HG02759 (cell line): ENCODE measurements at regions not wholly inside any gene's neighbourhood (a gene's known extent, or its start where the extent isn't known, plus 50 kb on each side); places are given as distances from the start of the nearest gene placed in this dataset.
"Not testable (repeated sequence)": the region's sequence is repeated elsewhere in the genome, so short reads cannot be mapped to it uniquely, and the experiment has no call there.

ENCODE experiments used
- ATAC-seq: cut with Tn5 transposase; IDR thresholded peaks from one replicate; pipeline ENCODE4 v1.9.1; 2021; ENCODE audit warnings: mild to moderate bottlenecking, moderate library complexity; ENCODE audit not compliant: unreplicated experiment

DNA sequence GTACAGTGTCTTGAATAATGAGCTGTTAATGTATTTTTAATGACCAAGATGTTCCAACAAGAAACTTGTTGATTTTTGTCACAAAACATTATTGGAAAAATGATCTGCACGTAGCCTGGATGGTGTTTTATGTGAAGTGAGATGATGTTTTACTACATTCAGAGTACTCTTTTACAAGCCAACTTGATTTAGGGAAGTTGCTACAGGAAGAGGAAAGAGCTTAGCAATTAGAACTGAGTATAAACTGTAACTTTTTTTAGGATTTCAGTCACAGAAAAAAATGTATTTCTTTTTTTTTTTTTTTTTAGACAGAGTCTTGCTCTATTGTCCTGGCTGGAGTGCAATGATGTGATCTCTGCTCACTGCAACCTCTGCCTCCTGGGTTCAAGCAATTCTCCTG is 113.6 kb upstream of the ADRA1B start:
- no peak for ATAC-seq

DNA sequence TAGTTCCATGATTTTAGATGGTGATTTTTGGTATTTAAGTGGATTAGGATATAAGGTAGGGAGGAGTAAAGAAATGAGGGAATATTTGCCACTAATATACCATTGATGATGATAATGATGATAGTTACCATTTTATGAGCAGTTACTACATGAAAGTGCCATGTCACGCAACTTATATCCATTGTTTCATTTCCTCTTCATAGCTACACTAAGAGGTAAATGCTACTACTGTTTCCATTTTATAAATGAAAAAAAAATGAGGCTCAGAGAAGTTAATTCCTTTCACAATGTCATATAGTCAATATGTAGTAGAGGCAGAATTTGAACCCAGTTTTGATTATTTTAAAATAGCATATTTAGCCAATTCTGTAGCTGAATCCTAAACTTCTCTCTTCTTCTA is 112.2 kb upstream of the ADRA1B start:
- no peak for ATAC-seq

GRCh38 chr5:159805021-159805420 is 111.3 kb upstream of the ADRA1B start:
- ATAC-seq, result no peak

GRCh38 chr5:159807135-159807534 is 109.1 kb upstream of the ADRA1B start:
- not testable (repeated sequence) for ATAC-seq

GRCh38 chr5:159807586-159807985 is 108.7 kb upstream of the ADRA1B start:
- ATAC-seq, result no peak

- no peak for ATAC-seq
Observed at GRCh38 chr5:159811712-159812111, 104.6 kb upstream of the ADRA1B start.

DNA sequence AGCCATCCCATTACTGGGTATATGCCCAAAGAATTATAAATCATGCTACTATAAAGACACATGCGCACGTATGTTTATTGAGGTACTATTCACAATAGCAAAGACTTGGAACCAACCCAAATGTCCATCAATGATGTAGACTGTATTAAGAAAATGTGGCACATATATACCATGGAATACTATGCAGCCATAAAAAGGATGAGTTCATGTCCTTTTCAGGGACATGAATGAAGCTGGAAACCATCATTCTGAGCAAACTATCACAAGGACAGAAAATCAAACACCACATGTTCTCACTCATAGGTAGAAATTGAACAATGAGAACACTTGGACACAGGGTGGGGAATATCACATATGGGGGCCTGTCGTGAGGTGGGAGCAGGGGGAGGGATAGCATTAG is 103.5 kb upstream of the ADRA1B start:
- ATAC-seq, result not testable (repeated sequence)

DNA sequence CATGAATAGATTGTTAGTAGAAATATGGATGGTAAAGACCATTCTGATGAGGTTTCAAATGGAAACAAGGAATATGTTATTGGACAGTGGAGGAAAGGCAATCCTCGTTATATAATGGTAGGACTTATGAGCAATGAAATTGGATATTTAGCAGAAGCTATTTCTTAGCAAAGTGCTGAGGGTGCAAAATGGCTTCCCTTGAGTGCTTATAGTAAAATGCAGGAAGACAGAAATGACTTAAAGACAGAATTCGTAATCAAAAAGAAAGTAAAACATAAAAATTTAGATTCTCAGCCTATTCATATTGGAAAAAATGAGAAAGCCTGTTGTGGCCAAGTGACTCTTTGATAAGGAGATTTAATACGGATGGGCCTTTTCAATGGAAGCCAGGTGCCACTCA is 102.1 kb upstream of the ADRA1B start:
- ATAC-seq, result no peak

- ATAC-seq, result no peak
Observed at GRCh38 chr5:159814805-159815585, 101.3 kb upstream of the ADRA1B start.

- no peak for ATAC-seq
Observed at GRCh38 chr5:159817262-159818029, 98.8 kb upstream of the ADRA1B start.

GRCh38 chr5:159819591-159820411 is 96.5 kb upstream of the ADRA1B start:
- ATAC-seq, result no peak

GRCh38 chr5:159820692-159821091 is 95.6 kb upstream of the ADRA1B start:
- no peak for ATAC-seq

GRCh38 chr5:159821461-159821940 is 94.8 kb upstream of the ADRA1B start:
- ATAC-seq, result no peak

GRCh38 chr5:159824188-159825161 is 91.8 kb upstream of the ADRA1B start:
- no peak for ATAC-seq

GRCh38 chr5:159825551-159826051 is 90.7 kb upstream of the ADRA1B start:
- peak; percentile 41 for ATAC-seq

DNA sequence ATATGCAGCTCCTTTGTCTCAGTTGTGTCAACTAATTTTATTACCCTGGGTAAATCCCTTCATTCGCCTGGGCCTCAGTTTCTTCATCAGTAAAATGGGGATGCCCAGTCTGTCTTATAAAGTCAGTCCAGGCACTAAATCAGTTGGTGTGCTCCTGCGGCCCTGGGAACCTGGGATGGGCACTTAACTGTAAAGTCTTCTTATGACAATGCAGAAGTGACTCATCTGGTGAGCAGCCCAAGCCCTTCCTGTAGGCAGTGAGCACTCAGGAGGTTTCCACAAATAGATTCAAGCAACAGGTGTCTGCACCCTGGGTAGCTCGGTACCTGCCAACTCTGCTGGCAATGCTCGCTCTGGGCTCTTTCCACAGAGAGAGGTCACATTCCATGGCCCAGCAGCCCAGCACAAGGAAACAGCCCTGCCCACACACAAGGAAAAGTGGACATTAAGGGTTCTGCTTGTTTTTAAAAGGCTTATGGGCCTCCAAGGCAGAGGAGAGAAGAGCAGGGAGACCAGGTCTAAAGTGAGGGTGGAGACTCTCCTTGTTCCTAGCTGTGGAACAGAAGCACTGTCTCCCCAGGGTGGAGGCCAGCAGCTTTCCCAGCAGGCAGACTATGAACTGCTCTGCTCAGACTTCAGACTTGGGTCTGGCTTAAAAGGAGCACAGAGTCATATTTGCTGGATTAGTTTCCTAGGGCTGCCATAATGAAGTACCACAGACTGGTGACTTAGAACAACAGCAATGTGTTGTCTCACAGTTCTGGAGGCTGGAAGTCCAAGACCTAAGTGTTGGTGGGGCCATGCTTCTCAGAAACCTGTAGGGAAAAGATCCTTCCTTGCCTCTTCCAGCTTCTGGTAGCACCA is 89.7 kb upstream of the ADRA1B start:
- ATAC-seq, result peak; percentile 94

DNA sequence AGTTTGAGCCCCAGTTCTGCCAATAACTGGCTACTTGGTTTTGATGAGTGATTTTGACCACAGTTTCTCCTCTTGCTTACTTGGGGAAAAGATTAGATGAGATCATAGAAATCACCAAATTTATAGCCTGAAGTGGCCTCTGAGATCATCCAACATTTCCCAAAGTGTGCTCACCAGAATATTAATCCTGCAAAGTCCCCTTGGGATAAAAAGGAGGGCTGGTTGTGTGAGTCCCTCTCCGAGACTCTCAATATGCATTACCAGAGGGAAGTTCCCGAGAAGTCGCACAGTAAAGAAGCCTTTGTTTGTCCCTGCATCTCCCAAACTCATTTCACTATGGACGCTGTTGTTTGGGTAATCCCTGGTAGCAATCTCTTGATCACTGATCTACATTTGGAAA is 88.4 kb upstream of the ADRA1B start:
- ATAC-seq, result no peak

GRCh38 chr5:159832073-159832472 is 84.2 kb upstream of the ADRA1B start:
- no peak for ATAC-seq

DNA sequence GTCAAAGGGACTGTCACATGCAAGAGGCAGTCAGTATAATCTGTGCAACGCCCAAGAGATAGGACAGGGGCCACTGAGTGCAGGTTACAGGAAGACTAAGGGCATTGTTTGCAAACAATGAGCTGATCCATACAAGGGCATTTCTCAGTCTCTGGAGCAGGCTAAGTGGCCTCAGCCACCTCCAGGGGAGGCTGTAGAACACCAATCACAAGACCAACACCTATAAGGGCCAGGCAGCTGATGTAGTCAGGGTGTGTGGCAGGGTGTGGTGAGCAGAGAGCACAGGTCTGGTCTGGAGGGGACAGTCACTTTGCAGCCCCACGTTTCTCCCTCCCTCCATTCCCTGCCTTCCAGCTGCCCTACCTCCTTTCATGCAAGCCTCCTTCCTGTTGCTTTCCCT is 83.2 kb upstream of the ADRA1B start:
- ATAC-seq, result no peak
